ENCODE measurements at regions not wholly inside any gene's neighbourhood (a gene's known extent, or its start where the extent isn't known, plus 50 kb on each side); places are given as distances from the start of the nearest gene placed in this dataset.

GRCh38 chr6:94036024-94036423 is 616.7 kb upstream of the EPHA7 start:
- TF ChIP-seq ZNF274 (IDR thresholded peaks at IDR 0.05; ENCODE audit: low read depth, low read length) (no peak), SUZ12 (IDR thresholded peaks at IDR 0.05; ENCODE audit: extremely low read depth, insufficient read depth, insufficient read length) (no peak), YY1 (IDR thresholded peaks at IDR 0.05; ENCODE audit: insufficient read depth, insufficient read length) (no peak)

Data from NT2/D1 (cell line).